H9 (cell line): ENCODE measurements at regions not wholly inside any gene's neighbourhood (a gene's known extent, or its start where the extent isn't known, plus 50 kb on each side); places are given as distances from the start of the nearest gene placed in this dataset.

ENCODE experiments used
- DNase-seq: peaks from one replicate; pipeline ENCODE4 v3.0.0-alpha.2; 2017
- H2AFZ ChIP-seq: one replicate; pipeline ENCODE4 v1.6.1; 2013; ENCODE audit warnings: mild to moderate bottlenecking, low read length, control low read depth, moderate library complexity
- H2AK5ac ChIP-seq: 2 replicates; pipeline ENCODE4 v1.6.1; 2013; ENCODE audit warnings: low read length, control low read depth, mixed read lengths; ENCODE audit not compliant: insufficient read length
- H2BK120ac ChIP-seq: one replicate; pipeline ENCODE4 v1.6.1; 2013; ENCODE audit warnings: low read depth, mild to moderate bottlenecking, low read length, control low read depth, inconsistent platforms; ENCODE audit not compliant: poor library complexity, severe bottlenecking
- H2BK12ac ChIP-seq: 2 replicates; pipeline ENCODE4 v1.6.1; 2013; ENCODE audit warnings: low read length, control low read depth, mixed read lengths, low read depth; ENCODE audit not compliant: insufficient read length
- H2BK15ac ChIP-seq: 2 replicates; pipeline ENCODE4 v1.6.1; 2013; ENCODE audit warnings: low read depth, low read length, control low read depth
- H2BK20ac ChIP-seq: one replicate; pipeline ENCODE4 v1.6.1; 2013; ENCODE audit warnings: low read depth, mild to moderate bottlenecking, low read length, control low read depth, inconsistent platforms; ENCODE audit not compliant: poor library complexity, severe bottlenecking
- H2BK5ac ChIP-seq: 2 replicates; pipeline ENCODE4 v1.6.1; 2013; ENCODE audit warnings: low read length, control low read depth, mixed read lengths; ENCODE audit not compliant: insufficient read length
- H3K14ac ChIP-seq: 2 replicates; pipeline ENCODE4 v1.6.1; 2013; ENCODE audit warnings: low read length, control low read depth; ENCODE audit not compliant: insufficient read depth
- H3K18ac ChIP-seq: 2 replicates; pipeline ENCODE4 v1.6.1; 2013; ENCODE audit warnings: low read depth, mild to moderate bottlenecking, mixed read lengths, low read length, control low read depth; ENCODE audit not compliant: insufficient read length
- H3K23ac ChIP-seq: 2 replicates; pipeline ENCODE4 v1.6.1; 2013; ENCODE audit warnings: low read length, control low read depth, mixed read lengths, low read depth; ENCODE audit not compliant: insufficient read length
- H3K23me2 ChIP-seq: 2 replicates; pipeline ENCODE4 v1.6.1; 2013; ENCODE audit warnings: low read depth, mild to moderate bottlenecking, mixed read lengths, low read length, control low read depth; ENCODE audit not compliant: insufficient read length, poor library complexity, severe bottlenecking
- H3K27ac ChIP-seq: 2 replicates; pipeline ENCODE4 v1.5.1; 2013; ENCODE audit warnings: low read length, control low read depth, mixed read lengths, low read depth; ENCODE audit not compliant: insufficient read length
- H3K27me3 ChIP-seq: 2 replicates; pipeline ENCODE4 v1.6.1; 2013; ENCODE audit warnings: low read length, control low read depth, inconsistent platforms; ENCODE audit not compliant: insufficient read depth
- H3K4ac ChIP-seq: 2 replicates; pipeline ENCODE4 v1.6.1; 2013; ENCODE audit warnings: low read depth, mild to moderate bottlenecking, control low read depth, inconsistent platforms, low read length, moderate library complexity
- H3K4me1 ChIP-seq: 2 replicates; pipeline ENCODE4 v1.6.1; 2013; ENCODE audit warnings: low read length, control low read depth, inconsistent platforms; ENCODE audit not compliant: insufficient read depth
- H3K4me2 ChIP-seq: 2 replicates; pipeline ENCODE4 v1.6.1; 2013; ENCODE audit warnings: low read length, control low read depth, mixed read lengths; ENCODE audit not compliant: insufficient read length, insufficient read depth
- H3K56ac ChIP-seq: 2 replicates; pipeline ENCODE4 v1.6.1; 2013; ENCODE audit warnings: low read depth, mild to moderate bottlenecking, mixed read lengths, low read length, control low read depth; ENCODE audit not compliant: insufficient read length
- H3K79me1 ChIP-seq: 2 replicates; pipeline ENCODE4 v1.6.1; 2013; ENCODE audit warnings: low read depth, mild to moderate bottlenecking, moderate library complexity, low read length, control low read depth, inconsistent platforms; ENCODE audit not compliant: insufficient read depth, poor library complexity, severe bottlenecking
- H3K79me2 ChIP-seq: 2 replicates; pipeline ENCODE4 v1.6.1; 2013; ENCODE audit warnings: low read length, control low read depth, inconsistent platforms; ENCODE audit not compliant: insufficient read depth
- H3K9ac ChIP-seq: 2 replicates; pipeline ENCODE4 v1.6.1; 2013; ENCODE audit warnings: low read length, control low read depth, mixed read lengths; ENCODE audit not compliant: insufficient read length; ENCODE audit errors: extremely low read depth
- H3K9me3 ChIP-seq: one replicate; pipeline ENCODE4 v1.6.1; 2013; ENCODE audit warnings: low read depth, low read length, inconsistent platforms; ENCODE audit not compliant: control insufficient read depth
- H3T11ph ChIP-seq: one replicate; pipeline ENCODE4 v1.6.1; 2013; ENCODE audit warnings: mild to moderate bottlenecking, low read length, control low read depth, inconsistent platforms
- H4K20me1 ChIP-seq: one replicate; pipeline ENCODE4 v1.6.1; 2013; ENCODE audit not compliant: control insufficient read depth, insufficient read length, insufficient read depth
- H4K5ac ChIP-seq: 2 replicates; pipeline ENCODE4 v1.6.1; 2013; ENCODE audit warnings: low read depth, mild to moderate bottlenecking, mixed read lengths, low read length, control low read depth; ENCODE audit not compliant: insufficient read length
- H4K8ac ChIP-seq: replicated peaks from 2 replicates; pipeline ENCODE4 v1.6.1; 2013; ENCODE audit warnings: low read length, control low read depth, mixed read lengths, low read depth; ENCODE audit not compliant: insufficient read length
- H4K91ac ChIP-seq: 2 replicates; pipeline ENCODE4 v1.6.1; 2013; ENCODE audit warnings: low read depth, mild to moderate bottlenecking, moderate library complexity, mixed read lengths, low read length, control low read depth; ENCODE audit not compliant: insufficient read length
- H3K27ac Mint-ChIP-seq, 3 experiments: 2 replicates in 2 of 3; 3 replicates in 1 of 3; pipeline ENCODE4 v1.8.0; 2020 to 2021; ENCODE audit warnings: mixed read lengths in 3 of 3, mild to moderate bottlenecking in 1 of 3, moderate library complexity in 1 of 3
- H3K27me3 Mint-ChIP-seq: 2 replicates; pipeline ENCODE4 v1.8.0; 2021; ENCODE audit warnings: low read depth, mild to moderate bottlenecking, moderate library complexity, mixed read lengths
- H3K36me3 Mint-ChIP-seq, 3 experiments: 2 replicates in 2 of 3; 3 replicates in 1 of 3; pipeline ENCODE4 v1.8.0; 2020 to 2021; ENCODE audit warnings: low read depth in 3 of 3, mixed read lengths in 3 of 3; ENCODE audit not compliant: insufficient read depth in 1 of 3
- H3K4me1 Mint-ChIP-seq, 2 experiments: 2 replicates each; pipeline ENCODE4 v1.8.0; 2020; ENCODE audit warnings: mixed read lengths in 2 of 2
- H3K4me3 Mint-ChIP-seq, 2 experiments: 2 replicates in 1 of 2; 3 replicates in 1 of 2; pipeline ENCODE4 v1.8.0; 2020 to 2021; ENCODE audit warnings: mild to moderate bottlenecking in 2 of 2, mixed read lengths in 2 of 2, moderate library complexity in 1 of 2
- H3K9me3 Mint-ChIP-seq, 2 experiments: 2 replicates in 1 of 2; 3 replicates in 1 of 2; pipeline ENCODE4 v1.8.0; 2020; ENCODE audit warnings: mild to moderate bottlenecking in 2 of 2, mixed read lengths in 2 of 2, moderate library complexity in 1 of 2
- WGBS: extraction: QIAGEN DNeasy Blood & Tissue Kit; methylation state at CpG from one replicate; pipeline ENCODE4 v1.1.7; 2013; ENCODE audit warnings: missing lambda C conversion rate, low lambda C conversion rate, mixed read lengths; ENCODE audit not compliant: insufficient read length; ENCODE audit errors: extremely low coverage; 5-methylcytosine and 5-hydroxymethylcytosine counted together
- TF ChIP-seq, protein P1 (sequence below): fragments of 200-600 bp; sonication (generic); conservative IDR thresholded peaks from 3 replicates; pipeline ENCODE4 v1.8.0; 2021; ENCODE audit warnings: antibody characterized with exemption, mild to moderate bottlenecking

DNA sequence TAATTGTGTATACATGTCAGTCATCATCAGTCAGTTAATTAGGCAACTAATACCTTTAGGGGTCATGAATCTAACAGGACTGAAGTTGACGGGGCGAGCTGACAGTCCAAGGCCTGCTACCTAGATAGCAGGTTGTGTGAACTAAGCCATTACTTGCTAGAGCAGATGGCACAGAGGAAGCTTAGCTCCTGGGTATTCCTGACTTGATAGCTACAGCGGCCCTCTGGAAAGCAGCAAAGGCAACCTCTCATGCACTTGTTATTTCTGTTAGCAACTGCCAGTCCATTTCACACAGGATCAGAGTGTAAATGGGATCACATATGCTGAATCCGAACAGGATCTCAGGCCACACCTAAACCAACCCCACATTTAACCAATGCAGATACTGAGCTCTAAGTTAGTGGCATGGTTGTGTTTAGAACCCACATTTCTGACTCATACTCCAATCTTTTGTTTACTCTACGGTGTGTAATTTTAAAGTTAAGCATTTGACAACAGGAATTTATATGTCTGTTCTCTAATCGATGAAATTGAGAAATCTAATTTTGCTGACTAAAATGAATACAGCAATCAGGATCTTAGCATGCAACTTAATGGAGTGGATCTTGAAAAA lies 521.3 kb upstream of the ZNF608 start:
- H3K36me3 Mint-ChIP-seq: peaks cover 0 to 13% (median 0%) of the 10 kb centered on the region in 3 experiments; a peak in 3 of 7 replicates
- no peak for DNase-seq

More for the DNA sequence above, 521.3 kb upstream of the ZNF608 start:
- Histone ChIP-seq H3K23me2 (no peaks in the 10 kb centered on the region), H4K91ac (no peak overlapping the region), H3K4ac (no peak overlapping the region), H4K5ac (no peak overlapping the region), H2BK20ac (no peak overlapping the region), H2AK5ac (no peak overlapping the region), H3K56ac (no peak overlapping the region), H2AFZ (no peak overlapping the region), H2BK15ac (no peak overlapping the region), H4K8ac (no peak overlapping the region), H3K9ac (no peak overlapping the region), H3T11ph (no peak overlapping the region), H3K27ac (no peak overlapping the region), H2BK5ac (no peak overlapping the region), H2BK120ac (no peak overlapping the region), H4K20me1 (no peaks in the 10 kb centered on the region), H3K14ac (no peak overlapping the region), H3K18ac (no peak overlapping the region), H3K4me1 (no peaks in the 10 kb centered on the region), H3K4me2 (no peak overlapping the region), H3K9me3 (no peaks in the 10 kb centered on the region), H3K27me3 (no peaks in the 10 kb centered on the region), H2BK12ac (no peak overlapping the region), H3K79me2 (no peaks in the 10 kb centered on the region), H3K23ac (no peak overlapping the region), H3K79me1 (no peaks in the 10 kb centered on the region)
- TF ChIP-seq, protein P1, sequence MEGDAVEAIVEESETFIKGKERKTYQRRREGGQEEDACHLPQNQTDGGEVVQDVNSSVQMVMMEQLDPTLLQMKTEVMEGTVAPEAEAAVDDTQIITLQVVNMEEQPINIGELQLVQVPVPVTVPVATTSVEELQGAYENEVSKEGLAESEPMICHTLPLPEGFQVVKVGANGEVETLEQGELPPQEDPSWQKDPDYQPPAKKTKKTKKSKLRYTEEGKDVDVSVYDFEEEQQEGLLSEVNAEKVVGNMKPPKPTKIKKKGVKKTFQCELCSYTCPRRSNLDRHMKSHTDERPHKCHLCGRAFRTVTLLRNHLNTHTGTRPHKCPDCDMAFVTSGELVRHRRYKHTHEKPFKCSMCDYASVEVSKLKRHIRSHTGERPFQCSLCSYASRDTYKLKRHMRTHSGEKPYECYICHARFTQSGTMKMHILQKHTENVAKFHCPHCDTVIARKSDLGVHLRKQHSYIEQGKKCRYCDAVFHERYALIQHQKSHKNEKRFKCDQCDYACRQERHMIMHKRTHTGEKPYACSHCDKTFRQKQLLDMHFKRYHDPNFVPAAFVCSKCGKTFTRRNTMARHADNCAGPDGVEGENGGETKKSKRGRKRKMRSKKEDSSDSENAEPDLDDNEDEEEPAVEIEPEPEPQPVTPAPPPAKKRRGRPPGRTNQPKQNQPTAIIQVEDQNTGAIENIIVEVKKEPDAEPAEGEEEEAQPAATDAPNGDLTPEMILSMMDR: no peak
- H3K4me1 Mint-ChIP-seq: peaks cover 9 to 24% of the 10 kb centered on the region in 2 experiments
- no peak overlapping the region for H3K27ac Mint-ChIP-seq
- WGBS: no CpG with 5 or more reads among the region's 6 CpGs
- no peaks in the 10 kb centered on the region; the same call in 1 of the 2 replicates for H3K27me3 Mint-ChIP-seq
- no peak overlapping the region for H3K4me3 Mint-ChIP-seq
- H3K9me3 Mint-ChIP-seq: no peaks in the 10 kb centered on the region; a peak in 2 of 5 replicates
